Stimulated activated CD4-positive, alpha-beta T cell treated with anti-CD3 and anti-CD28 coated beads, Interleukin-12 subunit alpha, Interleukin-12 subunit beta, amount 100 ng/mL, for 4 hours (primary cell): ENCODE measurements at regions not wholly inside any gene's neighbourhood (a gene's known extent, or its start where the extent isn't known, plus 50 kb on each side); places are given as distances from the start of the nearest gene placed in this dataset.
"Not testable (repeated sequence)": the region's sequence is repeated elsewhere in the genome, so short reads cannot be mapped to it uniquely, and the experiment has no call there.

Source experiments
- DNase-seq: peaks from one replicate; pipeline ENCODE4 v3.0.0-alpha.2; 2020

DNA sequence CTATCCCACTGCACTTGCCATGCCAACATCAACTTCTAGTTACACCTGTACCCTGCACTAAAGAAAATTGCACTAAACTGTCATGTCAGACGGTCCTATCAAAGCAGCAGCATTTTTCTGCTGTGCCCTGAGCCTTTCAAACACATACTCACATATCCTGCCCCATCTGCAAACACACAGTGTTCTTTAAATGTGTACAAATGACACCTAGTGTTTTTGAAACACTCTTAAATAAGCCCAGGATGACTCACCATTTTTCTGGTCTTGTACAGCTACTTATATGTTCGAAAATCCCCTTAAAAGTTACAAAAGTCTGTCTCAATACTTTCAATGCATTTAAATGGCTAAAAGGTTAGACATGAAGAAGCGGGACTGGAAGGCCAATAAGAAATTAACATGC is 346.7 kb upstream of the PPARGC1A start:
- DNase-seq = no peak

DNA sequence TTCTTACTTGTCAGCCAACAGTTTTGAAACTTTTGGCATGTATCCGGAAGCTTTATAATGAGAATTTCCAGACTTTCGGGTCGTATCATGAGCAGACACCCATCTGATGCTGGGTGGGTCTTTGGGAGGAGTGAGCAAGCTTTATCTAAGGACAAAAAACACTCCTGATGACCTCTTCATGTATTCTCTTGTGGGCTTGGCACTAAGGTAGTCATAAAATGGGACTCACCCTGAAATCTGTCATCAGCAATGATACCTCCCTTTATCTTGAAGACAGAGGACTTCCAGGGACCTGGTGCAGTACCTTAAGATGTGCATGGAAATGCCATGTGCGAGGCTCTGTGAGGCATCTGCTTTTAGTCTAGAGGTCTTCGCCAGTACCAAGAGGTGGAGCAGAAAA is 346.3 kb upstream of the PPARGC1A start:
- DNase-seq = no peak

DNA sequence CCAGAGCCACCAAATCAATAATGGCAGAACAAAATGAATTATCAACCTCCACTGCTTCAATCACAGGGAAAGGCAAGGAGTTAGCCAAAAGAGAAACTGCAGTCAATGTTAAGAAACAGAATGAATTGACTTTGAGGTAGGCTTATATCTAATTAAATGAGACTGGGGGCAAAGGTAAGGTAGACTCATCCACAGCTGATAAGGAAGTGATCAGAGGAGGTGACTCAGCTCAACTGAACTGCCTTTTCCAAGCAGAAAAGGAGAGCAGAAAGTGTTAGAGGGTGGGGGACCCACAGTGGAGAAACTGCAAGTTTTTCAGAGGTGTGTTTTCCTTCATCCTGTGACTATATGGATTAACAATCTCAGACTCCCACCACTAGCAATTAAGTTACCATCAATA is 345.8 kb upstream of the PPARGC1A start:
- DNase-seq = no peak

GRCh38 chr4:24234288-24234848 is 344.5 kb upstream of the PPARGC1A start:
- DNase-seq = no peak

GRCh38 chr4:24230955-24231354 is 341.1 kb upstream of the PPARGC1A start:
- DNase-seq = no peak

GRCh38 chr4:24229978-24230377 is 340.1 kb upstream of the PPARGC1A start:
- DNase-seq = no peak

GRCh38 chr4:24228692-24229091 is 338.8 kb upstream of the PPARGC1A start:
- DNase-seq = no peak

DNA sequence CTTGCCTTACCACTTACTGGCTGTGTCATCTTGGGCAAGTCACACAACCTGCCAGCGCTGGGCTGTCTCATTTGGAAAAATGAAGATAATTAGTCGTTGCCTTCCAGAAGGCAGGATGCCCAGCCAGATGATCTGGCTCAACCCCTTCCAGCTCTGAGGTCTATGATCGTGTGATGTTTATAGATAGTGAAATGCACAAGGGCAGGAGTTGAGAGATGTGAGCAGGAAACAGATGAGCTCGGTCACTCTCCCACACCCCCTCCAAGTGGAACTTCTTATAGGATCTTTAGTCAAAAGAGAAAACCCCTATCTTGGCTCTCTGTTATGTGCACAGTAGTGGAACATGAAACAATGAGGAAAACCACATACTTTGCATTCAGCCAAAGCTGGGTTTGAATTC is 336.8 kb upstream of the PPARGC1A start:
- DNase-seq = no peak

DNA sequence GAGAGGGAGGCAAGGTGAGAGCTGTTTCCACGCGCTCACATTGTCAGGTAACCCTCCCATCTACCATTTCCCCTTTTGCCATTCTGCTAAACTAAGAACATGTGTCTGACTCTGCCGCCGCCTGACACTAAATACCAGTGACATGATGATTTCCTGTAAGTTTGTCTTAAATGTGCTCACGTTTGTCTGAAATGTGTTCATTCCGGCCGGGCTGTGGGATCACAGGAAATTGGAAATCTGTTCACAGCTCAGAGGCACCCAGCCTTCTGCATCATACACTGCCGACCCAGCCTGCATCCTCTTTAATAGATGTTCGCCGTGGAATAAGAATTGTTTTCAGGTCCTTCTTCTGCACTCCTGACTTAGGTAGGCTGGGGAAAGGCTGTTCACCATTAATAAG is 336.2 kb upstream of the PPARGC1A start:
- DNase-seq = no peak

DNA sequence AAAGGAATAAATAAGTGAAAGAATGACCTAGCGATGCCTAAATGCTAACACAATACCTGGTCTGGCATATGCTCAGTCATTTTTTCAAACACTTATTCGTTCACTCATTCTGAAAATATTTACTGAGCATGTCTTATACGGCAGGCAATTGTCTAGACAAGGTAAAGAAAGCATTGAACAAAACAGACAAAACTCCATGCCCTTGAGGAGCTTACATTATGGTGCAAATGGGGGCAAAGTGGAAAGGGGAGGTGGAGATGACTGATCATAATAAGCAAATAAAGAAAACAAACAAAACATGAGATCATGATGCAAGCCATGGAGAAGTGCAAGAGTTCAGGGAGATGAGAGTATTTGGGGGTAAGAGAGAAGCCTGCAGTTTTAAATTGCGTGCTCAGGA is 334.6 kb upstream of the PPARGC1A start:
- no peak for DNase-seq

DNA sequence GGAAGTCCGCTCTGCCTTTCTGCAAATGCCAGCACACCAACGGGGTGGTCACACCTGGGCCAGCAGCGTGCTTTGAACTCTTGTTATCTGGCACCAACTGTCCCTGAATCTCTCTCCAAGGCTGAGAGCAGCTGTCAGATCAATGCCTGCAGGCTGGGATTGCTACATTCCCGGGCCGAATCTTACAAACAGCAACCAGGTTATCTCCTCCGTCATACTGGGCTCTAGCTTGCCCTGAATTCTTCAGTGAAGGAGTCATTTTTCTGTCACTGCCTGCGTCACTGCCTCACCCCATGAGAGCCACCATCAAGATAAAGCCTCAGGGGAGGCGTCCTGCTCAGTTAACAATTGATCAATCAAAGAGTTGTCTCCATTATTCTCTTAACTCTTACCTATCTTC is 329.4 kb upstream of the PPARGC1A start:
- no peak for DNase-seq

GRCh38 chr4:24218566-24218965 is 328.7 kb upstream of the PPARGC1A start:
- DNase-seq = no peak

GRCh38 chr4:24214796-24215195 is 324.9 kb upstream of the PPARGC1A start:
- no peak for DNase-seq

DNA sequence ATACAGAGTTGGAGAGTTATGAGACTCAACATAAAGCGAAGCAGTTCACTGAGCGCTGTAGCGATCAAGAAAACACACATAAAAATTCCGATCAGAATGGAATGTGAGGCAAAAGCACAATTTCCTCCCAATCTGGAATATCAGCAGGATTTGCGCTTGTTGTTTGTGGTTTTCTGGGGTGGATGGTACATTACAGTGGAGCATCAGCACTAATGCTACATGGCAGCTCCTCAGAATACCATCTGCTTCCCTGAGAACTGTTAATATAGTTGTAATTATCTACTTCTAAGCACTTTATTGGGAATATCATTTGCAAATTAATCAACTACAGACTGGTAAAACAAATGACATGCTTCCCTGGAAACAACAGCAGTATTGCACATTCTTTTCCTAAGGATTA is 324.1 kb upstream of the PPARGC1A start:
- no peak for DNase-seq

DNA sequence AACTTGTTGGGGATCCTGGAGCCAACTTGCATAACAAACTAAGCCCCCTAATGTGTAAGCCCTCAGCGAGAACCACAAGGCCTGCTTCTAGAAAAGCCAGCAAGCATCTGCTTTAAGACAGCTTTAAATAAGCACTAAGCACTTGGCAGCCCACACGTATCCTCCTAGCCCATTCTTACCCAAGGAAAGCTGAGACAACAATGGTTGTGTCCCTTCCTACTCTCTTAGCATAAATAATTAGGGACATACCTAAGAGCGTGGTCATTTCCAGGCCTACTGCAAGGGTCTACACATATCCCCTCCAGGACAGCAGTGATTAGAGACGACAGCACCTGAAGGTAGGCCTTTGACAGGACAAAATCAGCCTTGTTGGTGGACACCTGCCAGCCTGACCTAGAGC is 322.8 kb upstream of the PPARGC1A start:
- DNase-seq = no peak

DNA sequence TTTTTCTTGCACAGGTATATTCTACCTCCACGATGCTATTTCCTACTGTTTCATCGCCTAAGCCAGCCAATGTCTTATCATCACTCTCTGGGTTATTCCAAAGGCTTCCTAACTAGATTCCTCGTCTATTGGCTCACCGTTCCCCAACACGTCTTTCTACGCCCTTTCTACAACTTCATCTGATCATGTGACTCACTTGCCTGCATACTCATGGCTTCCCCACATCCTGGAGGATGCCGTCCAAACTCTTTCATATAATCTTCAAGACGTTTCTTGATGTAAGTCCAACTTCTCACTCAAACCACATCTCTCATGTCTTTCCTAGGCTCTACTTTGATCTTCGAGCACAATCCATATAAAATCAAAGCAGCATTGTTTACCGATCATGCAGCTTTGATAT is 322.0 kb upstream of the PPARGC1A start:
- no peak for DNase-seq

DNA sequence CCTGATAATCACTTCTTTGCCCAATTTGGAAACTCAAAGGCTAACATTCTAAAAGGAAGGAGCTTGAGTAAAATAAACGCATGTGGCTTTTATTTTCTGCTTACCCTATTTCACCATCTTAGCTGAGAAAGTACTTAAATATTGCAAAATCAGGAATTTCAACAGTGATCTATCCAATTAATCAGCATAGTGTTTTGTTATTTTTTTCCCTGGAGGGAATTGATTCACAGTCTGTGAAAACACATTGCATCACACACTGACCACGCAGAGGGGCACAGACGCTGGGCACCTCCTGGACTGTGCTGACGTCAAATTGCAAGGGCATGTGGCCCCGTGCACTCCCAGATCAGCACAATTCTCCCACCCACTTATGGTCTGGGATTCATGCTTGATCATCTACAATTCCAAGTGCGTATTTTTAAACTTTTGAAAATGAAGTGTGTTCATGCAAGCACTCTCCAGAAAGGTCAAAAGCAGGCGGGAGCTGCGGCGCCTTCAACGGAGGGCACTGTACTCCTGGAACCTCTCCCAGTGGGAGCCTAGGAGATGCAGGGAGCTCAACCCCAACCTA is 320.6 kb upstream of the PPARGC1A start:
- no peak for DNase-seq

GRCh38 chr4:24209906-24210305 is 320.1 kb upstream of the PPARGC1A start:
- DNase-seq = no peak

DNA sequence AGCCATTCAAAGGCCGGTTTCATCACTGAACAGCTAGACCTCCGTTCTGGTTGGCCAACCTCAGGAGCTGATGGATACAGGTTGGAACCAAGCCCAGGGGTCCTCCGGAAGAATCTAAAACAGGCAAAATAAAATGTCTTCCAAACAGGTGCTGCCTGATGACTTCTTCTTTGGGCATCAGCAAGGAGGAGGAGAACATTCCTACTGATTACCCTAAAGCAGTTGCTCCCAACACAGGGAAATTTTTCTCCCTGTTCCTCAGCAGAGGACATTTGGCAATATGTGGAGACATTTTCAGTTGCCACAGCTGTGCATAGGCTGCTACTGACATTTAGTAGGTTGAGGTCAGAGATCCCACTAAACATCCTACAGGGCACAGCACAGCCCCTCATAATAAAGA is 319.3 kb upstream of the PPARGC1A start:
- DNase-seq = no peak

- DNase-seq = no peak
Observed at GRCh38 chr4:24208691-24209090, 318.8 kb upstream of the PPARGC1A start.

- not testable (repeated sequence) for DNase-seq
Observed at GRCh38 chr4:24204708-24205107, 314.9 kb upstream of the PPARGC1A start.

DNA sequence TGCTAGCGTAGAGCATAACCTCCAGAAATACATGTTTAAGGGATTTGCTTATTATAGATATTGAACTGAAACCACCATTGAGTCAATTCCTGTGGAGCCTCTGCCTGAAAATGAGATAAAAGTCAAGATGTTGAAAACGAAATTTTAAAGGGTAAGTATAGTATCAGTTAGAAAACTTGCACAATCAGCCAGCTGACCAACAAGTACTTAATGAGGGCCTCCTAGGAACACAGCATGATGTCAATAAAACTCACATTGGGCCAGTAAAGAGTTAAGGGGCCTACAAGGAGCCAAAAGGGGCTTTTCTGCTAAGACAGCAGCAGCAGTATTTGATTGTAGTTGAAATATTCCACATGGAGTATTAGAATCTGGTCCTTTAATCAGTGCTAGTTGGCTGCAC is 314.1 kb upstream of the PPARGC1A start:
- no peak for DNase-seq

- no peak for DNase-seq
Observed at GRCh38 chr4:24202579-24202978, 312.7 kb upstream of the PPARGC1A start.

DNA sequence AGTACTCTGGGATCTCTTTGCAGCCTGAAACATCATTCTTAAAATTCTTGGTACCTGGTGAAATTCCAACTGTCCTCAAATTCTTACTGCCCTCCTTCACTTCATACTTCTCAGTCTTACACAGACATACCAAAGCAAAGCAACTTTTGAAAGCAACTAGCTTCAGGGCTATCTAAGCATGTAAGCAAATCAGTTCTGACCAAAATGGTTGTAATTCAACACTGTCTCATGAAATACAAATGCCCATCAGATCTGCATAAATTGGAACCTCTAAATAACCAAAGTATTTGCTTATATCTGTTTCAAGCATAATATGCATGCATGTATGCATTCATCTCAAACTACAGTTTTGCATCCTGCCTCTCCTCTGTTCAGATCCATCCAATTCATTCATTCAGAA is 308.1 kb upstream of the PPARGC1A start:
- no peak for DNase-seq

GRCh38 chr4:24196785-24197184 is 306.9 kb upstream of the PPARGC1A start:
- DNase-seq = no peak
